ENCODE measurements at regions not wholly inside any gene's neighbourhood (a gene's known extent, or its start where the extent isn't known, plus 50 kb on each side); places are given as distances from the start of the nearest gene placed in this dataset.

- Histone ChIP-seq H3K27ac (ENCODE audit: low read depth, low read length) (no peak overlapping the region), H3K9me3 (ENCODE audit: insufficient read depth in 2 of 2, low read depth in 1 of 2, low read length in 1 of 2) (no peaks in the 10 kb centered on the region), H3K79me2 (ENCODE audit: control insufficient read depth in 1 of 2, insufficient read depth in 2 of 2, low read length in 2 of 2) (no peaks in the 10 kb centered on the region), H3K9ac (replicated peaks in 1 of 4; ENCODE audit: extremely low read depth in 1 of 4, low read depth in 3 of 4, low read length in 3 of 4) (no peak overlapping the region), H2BK12ac (ENCODE audit: low read depth, low read length) (no peak overlapping the region), H4K5ac (ENCODE audit: insufficient read length, low read depth, low read length) (no peak overlapping the region), H4K8ac (ENCODE audit: extremely low read depth, insufficient read depth, low read length) (no peak overlapping the region), H2AFZ (ENCODE audit: low read length) (no peak overlapping the region), H3K36me3 (ENCODE audit: control insufficient read depth in 2 of 4, insufficient read depth in 4 of 4, low read length in 3 of 4) (no peaks in the 10 kb centered on the region), H2BK5ac (ENCODE audit: low read depth, low read length) (no peak overlapping the region), H3K79me1 (ENCODE audit: low read depth, low read length) (no peaks in the 10 kb centered on the region), H3K56ac (replicated peaks; ENCODE audit: insufficient read length, low read depth, low read length) (no peak overlapping the region), H3K18ac (ENCODE audit: extremely low read depth, low read length) (no peak overlapping the region), H2BK20ac (ENCODE audit: low read length) (no peak overlapping the region), H3K4me1 (replicated peaks in 1 of 4; ENCODE audit: control insufficient read depth in 3 of 4, insufficient read depth in 4 of 4, low read length in 3 of 4) (peaks cover 0 to 3% (median 0%) of the 10 kb centered on the region in 4 experiments; a peak in 1 of 7 replicates), H4K91ac (replicated peaks; ENCODE audit: insufficient read length, low read length) (no peak overlapping the region), H3K4me2 (ENCODE audit: insufficient read depth in 1 of 2, low read depth in 2 of 2, low read length in 2 of 2) (no peak overlapping the region), H3K4ac (replicated peaks; ENCODE audit: insufficient read length, low read depth, low read length) (no peak overlapping the region), H3K14ac (ENCODE audit: insufficient read length) (no peak overlapping the region), H2BK120ac (replicated peaks; ENCODE audit: low read depth, low read length) (no peak overlapping the region), H3K23me2 (ENCODE audit: low read depth, low read length) (no peaks in the 10 kb centered on the region), H3K27me3 (replicated peaks in 1 of 4; ENCODE audit: control insufficient read depth in 3 of 4, extremely low read depth in 1 of 4, insufficient read depth in 3 of 4, low read length in 3 of 4) (no peaks in the 10 kb centered on the region), H2AK5ac (ENCODE audit: low read depth, low read length) (no peak overlapping the region), H2BK15ac (ENCODE audit: low read length) (no peak overlapping the region), H3K23ac (ENCODE audit: insufficient read length) (no peak overlapping the region), H3K4me3 (ENCODE audit: extremely low read depth in 1 of 4, insufficient read depth in 2 of 4, low read depth in 3 of 4, low read length in 4 of 4) (no peak overlapping the region), H4K20me1 (replicated peaks in 1 of 2; ENCODE audit: control insufficient read depth in 1 of 2, insufficient read depth in 2 of 2, low read length in 2 of 2) (no peaks in the 10 kb centered on the region)
- no peak for DNase-seq (ENCODE audit: low read depth in 1 of 2, low spot score in 2 of 2)
- no peak for FAIRE-seq
- CTCF ChIA-PET (ENCODE audit: partially characterized antibody), result interaction anchor here (0.7 to 1.7 kb wide), 2 partner anchors 73 to 1184 kb away, joined by 3 to 4 read pairs; no protein-coding TSS in a partner anchor
- 93% methylated on average over 1 of the region's 1 CpG; no CpG with 5 or more reads in 1 of the 2 experiments for WGBS, 2 experiments (ENCODE audit: extremely low coverage in 1 of 2, insufficient coverage in 1 of 2, insufficient read length in 1 of 2, insufficient replicate concordance in 2 of 2, low coverage in 1 of 2, low lambda C conversion rate in 2 of 2, missing lambda C conversion rate in 1 of 2)
- POLR2A ChIA-PET (ENCODE audit: partially characterized antibody), result no interaction called here
- no peak for TF ChIP-seq CEBPB (IDR thresholded peaks at IDR 0.05; ENCODE audit: low read depth, low read length)
- TF ChIP-seq SP1 (IDR thresholded peaks at IDR 0.05; ENCODE audit: low read depth, low read length), result no peak
Measured at GRCh38 chr16:50956637-50957036, 194.4 kb downstream of the SALL1 start.
